ENCODE measurements at regions not wholly inside any gene's neighbourhood (a gene's known extent, or its start where the extent isn't known, plus 50 kb on each side); places are given as distances from the start of the nearest gene placed in this dataset.

- TF ChIP-seq CTCF (IDR thresholded peaks at IDR 0.05) = no peak
- no peak for TF ChIP-seq POLR2A (IDR thresholded peaks at IDR 0.05)
- TF ChIP-seq POLR2AphosphoS5 (IDR thresholded peaks at IDR 0.05) = no peak
Observed at GRCh38 chr3:29143151-29143550, 137.7 kb upstream of the RBMS3 start.

All from upper lobe of left lung (tissue), 4 donors.